ENCODE measurements at regions not wholly inside any gene's neighbourhood (a gene's known extent, or its start where the extent isn't known, plus 50 kb on each side); places are given as distances from the start of the nearest gene placed in this dataset.

GRCh38 chr3:78293284-78293683 lies 1253.4 kb downstream of the ROBO2 start:
- intact Hi-C loops (cut with DNase I; ENCODE audit: low total_unique reads), result no loop called here
- WGBS, 5 donors, result 69 to 79% (median 74%) methylated on average over 3 of the region's 3 CpGs
- DNase-seq, result no peak
- Histone ChIP-seq H3K27ac (no peak overlapping the region), H3K9me3 (peaks cover 0 to 7% (median 0%) of the 10 kb centered on the region in 8 donors), H3K4me1 (no peaks in the 10 kb centered on the region), H3K36me3 (no peaks in the 10 kb centered on the region), H3K4me3 (no peak overlapping the region), H3K27me3 (replicated peaks in 1 of 7) (no peaks in the 10 kb centered on the region)
- no peak for TF ChIP-seq POLR2A (IDR thresholded peaks at IDR 0.05)
- TF ChIP-seq CTCF (IDR thresholded peaks at IDR 0.05 in 8 of 11, conservative IDR thresholded peaks at IDR 0.05 in 3 of 11), result no peak
- no peak for TF ChIP-seq POLR2AphosphoS5 (IDR thresholded peaks at IDR 0.05)

- TF ChIP-seq POLR2AphosphoS5 (IDR thresholded peaks at IDR 0.05), result no peak
- TF ChIP-seq POLR2A (IDR thresholded peaks at IDR 0.05), result no peak
- no peak for TF ChIP-seq CTCF (IDR thresholded peaks at IDR 0.05 in 8 of 11, conservative IDR thresholded peaks at IDR 0.05 in 3 of 11)
- H3K4me3 ChIP-seq, result no peak overlapping the region
- H3K9me3 ChIP-seq, result peaks cover 0 to 23% (median 10%) of the 10 kb centered on the region in 8 donors
- intact Hi-C loops (cut with DNase I; ENCODE audit: low total_unique reads), result no loop called here
- H3K27ac ChIP-seq, result no peak overlapping the region
- no peaks in the 10 kb centered on the region for H3K36me3 ChIP-seq
- no peaks in the 10 kb centered on the region for H3K4me1 ChIP-seq
- 76 to 91% (median 84%) methylated on average over 2 of the region's 2 CpGs for WGBS, 5 donors
- no peak for DNase-seq
- no peaks in the 10 kb centered on the region for H3K27me3 ChIP-seq (replicated peaks in 1 of 7)
Observed at GRCh38 chr3:78304115-78304514, 1264.2 kb downstream of the ROBO2 start.

GRCh38 chr3:78312851-78313250 lies 1273.0 kb downstream of the ROBO2 start:
- WGBS, 5 donors, result 79 to 90% (median 88%) methylated on average over 2 of the region's 2 CpGs
- no peak overlapping the region for H3K27ac ChIP-seq
- no peaks in the 10 kb centered on the region for H3K27me3 ChIP-seq (replicated peaks in 1 of 7)
- no peak overlapping the region for H3K4me3 ChIP-seq
- H3K9me3 ChIP-seq, result peaks cover 0 to 5% (median 0%) of the 10 kb centered on the region in 8 donors
- no peaks in the 10 kb centered on the region for H3K4me1 ChIP-seq
- TF ChIP-seq POLR2A (IDR thresholded peaks at IDR 0.05), result no peak
- no peak for TF ChIP-seq CTCF (IDR thresholded peaks at IDR 0.05 in 8 of 11, conservative IDR thresholded peaks at IDR 0.05 in 3 of 11)
- no peak for TF ChIP-seq POLR2AphosphoS5 (IDR thresholded peaks at IDR 0.05)
- no peaks in the 10 kb centered on the region for H3K36me3 ChIP-seq
- DNase-seq, result no peak
- intact Hi-C loops (cut with DNase I; ENCODE audit: low total_unique reads), result no loop called here

- Histone ChIP-seq H3K4me1 (no peaks in the 10 kb centered on the region), H3K4me3 (no peak overlapping the region), H3K27ac (no peak overlapping the region), H3K36me3 (no peaks in the 10 kb centered on the region), H3K27me3 (replicated peaks in 1 of 7) (no peaks in the 10 kb centered on the region), H3K9me3 (peaks cover 0 to 5% (median 0%) of the 10 kb centered on the region in 8 donors)
- WGBS, 5 donors, result 32 to 84% (median 75%) methylated on average over 1 of the region's 1 CpG
- DNase-seq, result no peak
- TF ChIP-seq POLR2AphosphoS5 (IDR thresholded peaks at IDR 0.05), result no peak
- no peak for TF ChIP-seq CTCF (IDR thresholded peaks at IDR 0.05 in 8 of 11, conservative IDR thresholded peaks at IDR 0.05 in 3 of 11)
- no peak for TF ChIP-seq POLR2A (IDR thresholded peaks at IDR 0.05)
- intact Hi-C loops (cut with DNase I; ENCODE audit: low total_unique reads), result no loop called here
Observed at GRCh38 chr3:78313332-78313731, 1273.4 kb downstream of the ROBO2 start.
